ENCODE measurements at regions not wholly inside any gene's neighbourhood (a gene's known extent, or its start where the extent isn't known, plus 50 kb on each side); places are given as distances from the start of the nearest gene placed in this dataset.
A peak's percentile ranks its signal among the peaks of the same experiment; 100 is the strongest.
"Not testable (repeated sequence)": the region's sequence is repeated elsewhere in the genome, so short reads cannot be mapped to it uniquely, and the experiment has no call there.

GRCh38 chr10:80859279-80859678 lies 321.6 kb downstream of the SH2D4B start:
- DNase-seq (ENCODE audit: low read depth) = not testable (repeated sequence)

DNA sequence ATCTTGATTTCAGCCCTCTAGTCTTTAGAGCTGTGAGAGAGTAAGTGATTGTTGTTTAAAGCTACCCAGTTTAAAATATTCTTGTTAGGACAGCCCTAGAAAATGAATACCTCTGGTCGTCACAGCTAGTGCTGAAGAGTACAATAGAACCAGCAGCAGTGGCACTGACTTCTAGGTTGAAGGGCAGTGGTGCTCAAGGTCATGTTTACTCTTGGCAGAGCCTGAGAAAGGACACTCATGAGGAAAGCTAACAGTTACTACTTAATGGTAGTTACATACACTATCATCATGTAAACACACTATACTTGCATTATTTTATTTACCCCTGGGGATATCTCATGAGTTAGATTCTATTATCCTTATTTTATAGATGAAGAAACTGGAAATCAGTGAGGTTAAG lies 323.0 kb downstream of the SH2D4B start:
- no peak for DNase-seq (ENCODE audit: low read depth)

GRCh38 chr10:80861882-80862281 lies 324.2 kb downstream of the SH2D4B start:
- no peak for DNase-seq (ENCODE audit: low read depth)

- no peak for DNase-seq (ENCODE audit: low read depth)
Observed at GRCh38 chr10:80870282-80870681, 332.6 kb downstream of the SH2D4B start.

DNA sequence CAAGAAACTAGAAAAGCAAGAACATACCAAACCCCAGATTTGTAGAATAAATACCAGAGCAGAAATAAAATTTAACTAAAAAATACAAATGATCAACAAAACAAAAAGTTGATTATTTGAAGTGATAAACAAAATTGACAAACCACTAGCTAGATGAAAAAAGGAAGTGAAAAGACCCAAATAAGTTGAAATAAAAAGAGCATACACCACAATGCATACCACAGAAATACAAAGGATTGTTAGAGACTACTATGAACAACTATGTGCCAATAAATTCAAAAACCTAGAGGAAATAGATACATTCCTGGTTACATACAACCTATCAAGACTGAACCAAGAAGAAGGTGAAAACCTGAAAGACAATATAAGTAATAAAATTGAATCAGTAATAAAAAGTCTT lies 333.4 kb downstream of the SH2D4B start:
- no peak for DNase-seq (ENCODE audit: low read depth)

- no peak for DNase-seq (ENCODE audit: low read depth)
Observed at GRCh38 chr10:80878330-80878729, 340.6 kb downstream of the SH2D4B start.

DNA sequence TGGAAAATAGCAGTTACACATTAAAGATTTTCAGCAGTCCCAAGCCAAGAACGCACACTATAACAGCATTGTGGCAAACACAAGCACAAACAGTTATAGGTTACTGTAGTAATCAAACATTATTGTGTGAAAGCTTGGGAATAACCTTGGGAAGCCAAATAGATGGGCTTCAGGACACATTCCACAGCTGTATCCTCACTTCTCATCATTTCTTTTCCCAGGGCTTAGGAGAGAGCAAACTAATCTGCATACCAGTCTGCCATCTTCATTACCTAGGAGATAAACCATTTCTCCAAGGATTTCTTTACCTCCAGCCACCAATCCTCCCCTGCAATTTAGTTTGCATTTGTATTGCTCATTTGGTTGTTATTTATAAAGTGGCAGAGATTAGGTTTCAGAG lies 352.4 kb downstream of the SH2D4B start:
- no peak for DNase-seq (ENCODE audit: low read depth)

DNA sequence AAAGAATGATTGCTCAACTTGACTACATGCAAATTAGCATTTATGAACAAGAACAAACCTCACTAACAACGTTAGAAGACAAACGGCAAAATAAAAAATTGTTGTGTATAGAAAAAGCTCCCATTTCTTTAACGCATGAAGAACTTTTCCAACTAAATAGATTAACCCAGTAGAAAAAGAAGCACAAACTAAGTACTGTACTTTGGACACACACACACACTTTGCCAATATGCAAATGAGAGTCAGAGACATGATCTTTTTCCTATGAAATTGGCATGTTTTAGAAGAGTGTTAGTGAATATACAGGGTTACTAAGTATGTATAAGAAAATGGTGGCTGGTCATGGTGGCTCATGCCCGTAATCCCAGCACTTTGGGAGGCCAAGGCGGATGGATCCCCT lies 355.6 kb downstream of the SH2D4B start:
- no peak for DNase-seq (ENCODE audit: low read depth)

DNA sequence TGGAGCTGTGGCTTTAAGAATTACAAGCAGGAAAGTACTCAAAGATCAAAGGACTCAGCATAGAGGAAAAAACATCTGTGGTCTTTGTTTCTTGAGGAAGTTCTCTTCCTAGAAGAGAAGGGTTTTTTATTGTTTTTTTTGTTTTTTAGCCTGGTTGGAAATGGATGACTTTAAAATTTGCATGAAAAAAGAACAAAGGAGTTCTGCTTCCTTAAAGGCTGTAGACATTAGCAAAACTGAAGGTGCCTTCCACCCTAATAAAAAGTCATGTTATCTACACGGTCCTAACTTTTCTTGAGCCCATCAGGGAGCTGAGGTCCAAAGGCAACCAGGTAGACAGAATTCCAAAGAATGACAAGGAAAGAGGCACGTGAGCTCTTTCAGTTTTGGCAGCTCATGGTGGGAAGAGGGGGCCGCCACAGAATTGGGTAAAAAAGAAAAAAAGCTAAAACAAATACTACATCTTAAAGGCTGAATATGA lies 356.6 kb downstream of the SH2D4B start:
- no peak for DNase-seq (ENCODE audit: low read depth)

DNA sequence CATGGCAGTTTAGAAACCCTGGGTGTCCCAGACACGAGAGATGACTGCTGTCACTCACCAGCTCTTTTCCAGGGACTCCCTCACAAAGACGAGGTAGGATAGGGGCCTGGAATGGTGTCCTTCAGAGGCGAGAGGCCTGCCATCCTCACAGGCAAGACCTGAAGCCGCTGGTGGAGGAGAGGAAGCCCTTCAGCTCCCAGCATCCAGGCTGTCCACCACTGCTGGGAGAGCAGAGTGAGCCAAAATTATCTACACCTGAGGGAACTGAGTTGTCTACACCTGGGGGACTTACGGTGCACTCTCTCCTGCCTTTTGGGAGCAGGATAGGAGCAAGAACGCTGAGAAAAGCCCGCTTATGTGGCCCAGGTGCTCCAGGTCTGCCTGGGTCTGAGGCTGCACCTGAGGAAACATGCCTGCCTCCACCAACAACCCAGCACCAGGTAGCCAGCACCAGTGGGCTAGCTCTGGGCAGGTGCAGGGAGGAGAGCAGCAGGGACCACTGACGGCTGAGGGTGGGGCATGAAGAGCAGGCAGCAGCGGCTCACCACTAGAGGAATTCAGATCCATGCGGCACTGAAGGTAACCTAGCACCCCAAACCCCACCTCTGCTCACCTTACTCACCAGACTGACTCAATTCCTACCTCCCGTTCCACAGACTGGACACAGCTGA lies 357.2 kb downstream of the SH2D4B start:
- no peak for DNase-seq (ENCODE audit: low read depth)

DNA sequence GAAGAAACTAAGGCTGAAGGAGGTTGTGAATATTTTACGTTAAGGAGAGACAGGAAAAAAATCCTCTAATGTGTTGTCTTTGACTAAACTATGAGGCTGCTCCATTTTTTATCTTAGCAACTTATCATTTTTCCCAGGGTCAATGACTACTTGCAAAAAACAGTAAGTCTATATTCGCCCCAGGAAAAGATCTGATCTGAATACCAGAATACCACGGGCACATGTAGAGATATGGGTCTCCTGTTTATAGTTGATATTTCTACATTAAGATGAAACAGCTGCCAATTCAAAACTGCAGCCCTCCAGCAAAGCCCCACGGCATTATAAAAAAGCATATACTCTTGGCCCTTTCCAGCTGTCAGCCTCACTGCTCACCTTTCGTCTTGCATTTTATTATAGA lies 358.4 kb downstream of the SH2D4B start:
- no peak for DNase-seq (ENCODE audit: low read depth)

DNA sequence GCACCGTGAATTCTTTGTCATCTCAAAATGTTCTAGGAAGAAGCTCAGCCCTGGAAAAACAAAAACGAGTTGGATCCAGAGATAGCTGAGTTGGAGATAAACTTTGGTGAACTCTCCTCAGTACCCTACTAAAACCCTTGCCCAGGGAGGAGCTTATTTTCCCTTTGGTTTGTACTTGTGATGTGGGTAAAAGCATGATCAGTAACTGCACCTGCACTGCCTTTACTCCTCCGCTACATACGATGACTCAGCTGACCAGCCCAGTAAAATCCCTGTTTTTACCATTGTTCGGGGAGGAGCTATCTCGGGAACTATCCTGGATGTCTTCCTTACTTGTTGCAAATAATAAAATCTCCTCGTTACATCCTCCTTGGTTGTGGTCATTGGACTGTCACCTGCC lies 359.3 kb downstream of the SH2D4B start:
- no peak for DNase-seq (ENCODE audit: low read depth)

GRCh38 chr10:80900661-80901060 lies 363.0 kb downstream of the SH2D4B start:
- DNase-seq (ENCODE audit: low read depth) = no peak

- no peak for DNase-seq (ENCODE audit: low read depth)
Observed at GRCh38 chr10:80908611-80909010, 370.9 kb downstream of the SH2D4B start.

GRCh38 chr10:80909254-80909653 lies 371.6 kb downstream of the SH2D4B start:
- DNase-seq (ENCODE audit: low read depth) = no peak

DNA sequence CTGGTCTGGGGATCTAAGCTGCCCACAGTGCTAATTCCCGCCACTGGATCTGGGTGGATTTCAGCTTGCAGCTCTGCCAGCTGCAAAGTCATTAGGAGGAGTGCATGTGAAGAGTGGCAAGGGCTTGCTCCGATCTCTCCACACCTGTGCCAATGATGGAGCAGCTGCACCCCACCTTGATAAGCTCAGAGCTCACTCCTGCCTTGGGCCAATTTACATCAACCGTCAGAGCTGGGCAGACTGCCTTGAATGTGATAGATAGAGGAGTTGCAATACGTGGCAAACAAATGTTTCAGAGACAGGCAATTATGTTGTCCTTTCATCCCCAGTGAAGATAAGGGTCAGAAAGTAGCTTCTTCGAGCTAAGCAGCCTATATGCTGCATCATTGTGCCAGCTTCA lies 379.9 kb downstream of the SH2D4B start:
- DNase-seq (ENCODE audit: low read depth) = no peak

GRCh38 chr10:80921032-80921431 lies 383.3 kb downstream of the SH2D4B start:
- DNase-seq (ENCODE audit: low read depth) = no peak

DNA sequence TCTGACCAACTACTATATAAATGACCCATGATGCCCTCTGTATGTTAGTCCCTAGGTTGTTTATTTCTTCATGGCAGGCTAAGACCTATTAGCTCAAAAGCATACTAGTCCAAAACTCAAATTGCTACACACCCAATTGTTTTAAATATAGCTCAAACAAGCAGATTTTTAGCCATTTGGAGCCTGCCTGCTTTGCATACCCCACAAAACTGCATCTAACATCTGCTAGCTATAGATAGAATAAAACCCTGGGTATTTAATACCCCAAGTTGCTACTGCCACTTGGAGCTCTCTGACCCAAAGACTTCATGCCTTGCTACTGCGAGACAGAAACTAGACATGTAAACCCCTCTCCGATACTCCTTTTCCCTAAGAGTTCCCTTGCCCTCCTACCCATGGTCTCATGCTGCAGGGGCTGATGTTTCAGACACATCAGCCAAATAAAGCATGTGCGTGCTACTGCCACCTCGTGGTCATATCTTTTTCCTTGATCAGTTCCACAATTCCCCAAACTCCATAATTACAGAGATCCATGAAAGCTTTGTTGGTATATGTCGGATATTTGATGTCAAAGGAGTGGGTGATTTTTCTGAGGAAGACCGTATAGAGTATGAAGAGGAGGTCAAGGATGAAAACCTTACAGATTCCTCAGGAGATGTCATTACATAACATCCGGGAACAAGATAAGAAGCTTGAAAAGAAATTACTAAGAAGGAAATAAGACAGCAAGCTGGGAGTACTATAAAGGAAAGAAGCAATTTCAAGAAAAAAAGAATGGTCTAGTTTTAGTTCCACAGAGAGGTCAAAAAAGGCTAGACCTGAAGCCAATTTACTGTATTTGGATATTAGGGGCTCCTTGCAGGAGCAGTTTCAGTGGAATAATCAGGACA lies 386.6 kb downstream of the SH2D4B start:
- DNase-seq (ENCODE audit: low read depth) = peak; percentile 0

GRCh38 chr10:80927419-80928078 lies 389.8 kb downstream of the SH2D4B start:
- no peak for DNase-seq (ENCODE audit: low read depth)

- no peak for DNase-seq (ENCODE audit: low read depth)
Observed at GRCh38 chr10:80938903-80939302, 401.2 kb downstream of the SH2D4B start.

DNA sequence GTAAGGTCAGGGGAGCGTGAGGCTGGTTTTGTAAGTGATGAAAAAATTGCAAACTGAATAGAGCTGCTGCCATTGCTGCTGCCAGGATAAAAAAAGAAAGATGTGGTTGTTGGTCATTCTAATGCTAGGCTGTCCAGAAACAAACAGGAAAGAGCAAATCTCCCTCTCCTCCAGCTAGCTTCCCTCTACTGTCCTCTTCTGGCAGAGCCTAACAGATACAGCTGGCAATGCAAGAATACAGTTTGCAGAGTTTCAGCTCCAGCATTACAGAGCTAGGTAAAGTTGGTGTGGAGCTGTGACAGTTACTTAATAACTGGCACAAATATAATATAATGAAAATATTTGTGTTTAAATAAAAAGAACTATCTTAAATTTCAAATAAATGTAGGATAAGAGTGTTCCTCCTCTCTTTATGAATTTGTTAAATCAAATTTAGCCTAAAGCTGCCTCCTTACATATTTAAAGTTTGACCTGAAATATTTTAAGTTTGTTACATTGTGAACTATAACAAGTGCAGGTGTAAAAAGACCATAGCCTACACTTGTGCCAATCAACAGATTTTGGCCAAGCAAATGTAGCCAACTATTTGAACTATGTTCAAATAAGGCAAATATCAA lies 407.7 kb downstream of the SH2D4B start:
- no peak for DNase-seq (ENCODE audit: low read depth)

DNA sequence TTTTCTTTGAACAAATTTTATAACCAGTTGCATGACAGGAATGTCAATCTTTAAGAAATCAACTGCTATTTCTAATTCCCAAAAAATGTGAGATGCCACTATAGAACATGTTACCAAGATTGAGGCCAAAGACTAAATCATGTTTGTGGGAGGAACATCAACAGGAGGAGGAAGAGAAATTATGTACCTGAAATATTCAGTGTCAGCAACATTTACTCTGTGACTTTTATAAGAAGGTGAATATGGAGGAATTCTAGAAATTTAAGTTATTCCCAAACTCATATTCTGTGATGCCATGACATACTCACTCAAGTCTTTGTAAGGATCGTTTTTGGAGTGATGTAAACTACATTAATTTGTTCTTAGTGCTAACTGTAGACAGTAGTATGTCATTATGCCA lies 408.4 kb downstream of the SH2D4B start:
- DNase-seq (ENCODE audit: low read depth) = no peak

Data from LHCN-M2 (cell line).